GM12878 (cell line): ENCODE measurements at regions not wholly inside any gene's neighbourhood (a gene's known extent, or its start where the extent isn't known, plus 50 kb on each side); places are given as distances from the start of the nearest gene placed in this dataset.

Experiments
- ATAC-seq: fragments of 200-7000 bp; cut with Tn5 transposase; 3 replicates; pipeline ENCODE4 v1.9.1; 2020; ENCODE audit warnings: mild to moderate bottlenecking, moderate library complexity
- BruUV-seq: library from RNA; stranded (reverse); fragments of 400-500 nt; replicated peaks from 2 replicates; lab custom pipeline; 2021; lab: Mats Ljungman, UMichigan
- CTCF ChIA-PET: fragments of 300-600 bp; sonication (Branson Sonifier 250); formaldehyde crosslinking; extraction: SDS; loops from one replicate; lab custom pipeline; 2021; ENCODE audit warnings: inconsistent platforms; lab: Yijun Ruan, JAX
- POLR2A ChIA-PET: fragments of 350-600 bp; formaldehyde crosslinking; extraction: SDS; loops from one replicate; lab custom pipeline; 2021; ENCODE audit warnings: inconsistent platforms; lab: Charles Lee
- RAD21 ChIA-PET: fragments of 300-600 bp; sonication (Branson Sonifier 250); formaldehyde crosslinking; loops from one replicate; lab custom pipeline; 2023; ENCODE audit warnings: antibody characterized with exemption; ENCODE audit not compliant: unreplicated experiment; lab: Charles Lee
- SMC1A ChIA-PET: fragments of 300-600 bp; sonication (Branson Sonifier 250); formaldehyde crosslinking; loops from one replicate; lab custom pipeline; 2023; ENCODE audit not compliant: unreplicated experiment, uncharacterized antibody; lab: Charles Lee
- DNase-seq: peaks from one replicate; pipeline ENCODE4 v3.0.0-alpha.2; 2011; ENCODE audit warnings: low read depth, low spot score
- FAIRE-seq: peaks from 3 replicates; lab custom pipeline; 2011; peaks lifted over from hg19 to GRCh38; lab: Jason Lieb, UNC
- H2AFZ ChIP-seq: 2 replicates; pipeline ENCODE4 v1.6.0; 2011; ENCODE audit warnings: low read depth, low read length, control low read depth; ENCODE audit not compliant: control insufficient read depth
- H3K27ac ChIP-seq: 2 replicates; pipeline ENCODE4 v1.5.1; 2011; ENCODE audit warnings: control low read depth; ENCODE audit not compliant: control insufficient read depth, insufficient read depth
- H3K27me3 ChIP-seq, 2 experiments: replicated peaks in 1 of 2; 2 replicates each; pipeline versions ENCODE4 v1.6.0 to v1.6.1; 2011; ENCODE audit warnings: low read length in 1 of 2; ENCODE audit not compliant: control insufficient read depth in 2 of 2, insufficient read depth in 2 of 2
- H3K36me3 ChIP-seq, 2 experiments: 2 replicates each; pipeline ENCODE4 v1.5.1; 2011; ENCODE audit warnings: low read length in 1 of 2; ENCODE audit not compliant: control insufficient read depth in 2 of 2, insufficient read depth in 2 of 2
- H3K4me1 ChIP-seq: 2 replicates; pipeline ENCODE4 v1.6.1; 2011; ENCODE audit warnings: mild to moderate bottlenecking, low read length, moderate library complexity, mixed read lengths; ENCODE audit not compliant: control insufficient read depth, insufficient read depth
- H3K4me2 ChIP-seq: 2 replicates; pipeline ENCODE4 v1.6.0; 2011; ENCODE audit warnings: control low read depth; ENCODE audit not compliant: control insufficient read depth, insufficient read depth
- H3K4me3 ChIP-seq: fragments of 200-600 bp; sonication (generic); 2 replicates; pipeline ENCODE4 v1.5.1; 2016
- H3K79me2 ChIP-seq: 2 replicates; pipeline ENCODE4 v1.6.0; 2011; ENCODE audit warnings: low read length; ENCODE audit not compliant: control insufficient read depth, insufficient read depth
- H3K9ac ChIP-seq: 2 replicates; pipeline ENCODE4 v1.8.0; 2011; ENCODE audit warnings: low read length, control low read depth, mixed read lengths; ENCODE audit not compliant: control insufficient read depth, insufficient read depth
- H3K9me3 ChIP-seq: replicated peaks from 3 replicates; pipeline ENCODE4 v1.5.1; 2011; ENCODE audit warnings: mild to moderate bottlenecking, low read length; ENCODE audit not compliant: control insufficient read depth, insufficient read depth
- H4K20me1 ChIP-seq: 2 replicates; pipeline ENCODE4 v1.6.0; 2011; ENCODE audit not compliant: control insufficient read depth, insufficient read depth
- BMI1 ChIP-seq: fragments of 450-650 bp; IDR thresholded peaks from 2 replicates; pipeline ENCODE4 v1.6.1; 2016; ENCODE audit warnings: mild to moderate bottlenecking, moderate library complexity, borderline replicate concordance
- CEBPZ ChIP-seq: fragments of 150-350 bp; IDR thresholded peaks from 2 replicates; pipeline ENCODE4 v1.6.1; 2016; ENCODE audit warnings: low read depth, low read length
- EGR1 ChIP-seq, 2 experiments: IDR thresholded peaks; 1 replicate in 1 of 2; 2 replicates in 1 of 2; pipeline ENCODE4 v1.6.1; 2011 to 2012; ENCODE audit warnings: low read depth in 2 of 2, low read length in 2 of 2, borderline replicate concordance in 1 of 2, mild to moderate bottlenecking in 1 of 2, moderate library complexity in 1 of 2
- EZH2 ChIP-seq: IDR thresholded peaks from 2 replicates; pipeline ENCODE4 v1.6.1; 2012; ENCODE audit warnings: low read depth, mild to moderate bottlenecking, control low read depth, inconsistent platforms, low read length, borderline replicate concordance; ENCODE audit not compliant: control insufficient read depth
- PML ChIP-seq: IDR thresholded peaks from 2 replicates; pipeline ENCODE4 v1.6.1; 2012; ENCODE audit warnings: low read length, inconsistent platforms
- POLR2A ChIP-seq: IDR thresholded peaks from 2 replicates; pipeline ENCODE4 v1.6.1; 2011; ENCODE audit warnings: low read depth, mild to moderate bottlenecking, low read length
- TCF3 ChIP-seq: IDR thresholded peaks from 2 replicates; pipeline ENCODE4 v1.6.1; 2012; ENCODE audit warnings: low read depth, mild to moderate bottlenecking, low read length, borderline replicate concordance; ENCODE audit not compliant: insufficient read depth
- WGBS: methylation state at CpG from one replicate; pipeline ENCODE4 v1.1.6; 2016; ENCODE audit warnings: low lambda C conversion rate; ENCODE audit not compliant: insufficient replicate concordance, insufficient coverage; ENCODE audit errors: missing lambda C conversion rate; 5-methylcytosine and 5-hydroxymethylcytosine counted together
- in situ Hi-C: fragments of 300-500 bp; cut with MboI; formaldehyde crosslinking; loops from 9 replicates; pipeline ENCODE4 v1.14.3; 2018; ENCODE audit warnings: mixed read lengths
- intact Hi-C: fragments of 100-400 bp; cut with micrococcal nuclease; formaldehyde crosslinking; loops from one replicate; pipeline ENCODE4 v1.14.2; 2022; ENCODE audit not compliant: unreplicated experiment

GRCh38 chr7:52114509-52114908 is 797.9 kb upstream of the COBL start:
- ATAC-seq (no peak), FAIRE-seq (no peak)
- SMC1A ChIA-PET: no interaction called here
- in situ Hi-C loops: no loop called here
- WGBS: 13% methylated on average over 3 of the region's 3 CpGs
- no peaks in the 10 kb centered on the region for H3K36me3 ChIP-seq
- RAD21 ChIA-PET: no interaction called here
- no peaks in the 10 kb centered on the region for H3K4me1 ChIP-seq
- CTCF ChIA-PET: no interaction called here
- no peaks in the 10 kb centered on the region for H4K20me1 ChIP-seq
- TF ChIP-seq EZH2 (no peak), BMI1 (no peak), PML (no peak), POLR2A (no peak), TCF3 (no peak), CEBPZ (no peak), EGR1 (IDR thresholded peaks at IDR 0.05; ENCODE audit: borderline replicate concordance in 1 of 2, low read depth in 2 of 2, low read length in 2 of 2) (no peak)
- TF ChIP-seq, all 136 proteins: peak for 0
- Histone ChIP-seq H3K9ac (no peak overlapping the region), H3K27me3 (no peaks in the 10 kb centered on the region), H3K4me3 (no peak overlapping the region), H2AFZ (no peak overlapping the region), H3K79me2 (no peaks in the 10 kb centered on the region), H3K4me2 (no peak overlapping the region), H3K9me3 (no peaks in the 10 kb centered on the region), H3K27ac (no peak overlapping the region)
- no TSS peak for BruUV-seq
- intact Hi-C loops: no loop called here
- POLR2A ChIA-PET: no interaction called here
- no peak for DNase-seq
